Epithelial cell of esophagus (primary cell): ENCODE measurements at regions not wholly inside any gene's neighbourhood (a gene's known extent, or its start where the extent isn't known, plus 50 kb on each side); places are given as distances from the start of the nearest gene placed in this dataset.
A peak's percentile ranks its signal among the peaks of the same experiment; 100 is the strongest.

ENCODE experiments used
- DNase-seq: peaks from one replicate; pipeline ENCODE4 v3.0.0; 2010; ENCODE audit warnings: low read depth
- H3K4me3 ChIP-seq: 2 replicates; pipeline ENCODE4 v1.5.1; 2011; ENCODE audit warnings: mild to moderate bottlenecking, low read length, control low read depth
- TF ChIP-seq, protein P1 (sequence below): IDR thresholded peaks from 2 replicates; pipeline ENCODE4 v1.5.1; 2011; ENCODE audit warnings: low read depth, mild to moderate bottlenecking, low read length, control low read depth, inconsistent platforms; ENCODE audit not compliant: insufficient read depth; ENCODE audit errors: missing control alignments

DNA sequence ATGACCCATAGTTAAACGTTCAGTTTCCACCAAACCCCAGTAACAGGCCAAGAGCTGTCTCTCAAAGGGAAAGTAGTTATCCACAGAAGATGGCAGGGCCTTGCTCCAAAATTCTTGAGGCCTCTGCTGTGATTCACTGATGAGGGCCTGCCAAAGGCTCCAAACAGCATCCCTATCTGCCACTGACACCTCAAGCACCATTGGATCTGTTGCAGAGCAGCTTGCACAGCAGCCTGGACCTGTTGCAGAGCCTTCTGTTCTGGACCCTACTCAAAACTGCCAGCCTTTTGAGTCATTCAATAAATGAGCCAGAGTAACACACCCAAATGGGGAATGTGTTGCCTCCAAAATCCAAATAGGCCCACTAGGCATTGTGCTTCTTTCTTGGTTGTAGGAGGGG, 741.5 kb upstream of the RGMB start:
- DNase-seq, result peak; percentile 11
- H3K4me3 ChIP-seq, result no peak overlapping the region
- TF ChIP-seq, protein P1, sequence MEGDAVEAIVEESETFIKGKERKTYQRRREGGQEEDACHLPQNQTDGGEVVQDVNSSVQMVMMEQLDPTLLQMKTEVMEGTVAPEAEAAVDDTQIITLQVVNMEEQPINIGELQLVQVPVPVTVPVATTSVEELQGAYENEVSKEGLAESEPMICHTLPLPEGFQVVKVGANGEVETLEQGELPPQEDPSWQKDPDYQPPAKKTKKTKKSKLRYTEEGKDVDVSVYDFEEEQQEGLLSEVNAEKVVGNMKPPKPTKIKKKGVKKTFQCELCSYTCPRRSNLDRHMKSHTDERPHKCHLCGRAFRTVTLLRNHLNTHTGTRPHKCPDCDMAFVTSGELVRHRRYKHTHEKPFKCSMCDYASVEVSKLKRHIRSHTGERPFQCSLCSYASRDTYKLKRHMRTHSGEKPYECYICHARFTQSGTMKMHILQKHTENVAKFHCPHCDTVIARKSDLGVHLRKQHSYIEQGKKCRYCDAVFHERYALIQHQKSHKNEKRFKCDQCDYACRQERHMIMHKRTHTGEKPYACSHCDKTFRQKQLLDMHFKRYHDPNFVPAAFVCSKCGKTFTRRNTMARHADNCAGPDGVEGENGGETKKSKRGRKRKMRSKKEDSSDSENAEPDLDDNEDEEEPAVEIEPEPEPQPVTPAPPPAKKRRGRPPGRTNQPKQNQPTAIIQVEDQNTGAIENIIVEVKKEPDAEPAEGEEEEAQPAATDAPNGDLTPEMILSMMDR, result no peak

- no peak overlapping the region for H3K4me3 ChIP-seq
- TF ChIP-seq, protein P1, result no peak
- no peak for DNase-seq
Observed at GRCh38 chr5:98041661-98042060, 731.8 kb upstream of the RGMB start.

DNA sequence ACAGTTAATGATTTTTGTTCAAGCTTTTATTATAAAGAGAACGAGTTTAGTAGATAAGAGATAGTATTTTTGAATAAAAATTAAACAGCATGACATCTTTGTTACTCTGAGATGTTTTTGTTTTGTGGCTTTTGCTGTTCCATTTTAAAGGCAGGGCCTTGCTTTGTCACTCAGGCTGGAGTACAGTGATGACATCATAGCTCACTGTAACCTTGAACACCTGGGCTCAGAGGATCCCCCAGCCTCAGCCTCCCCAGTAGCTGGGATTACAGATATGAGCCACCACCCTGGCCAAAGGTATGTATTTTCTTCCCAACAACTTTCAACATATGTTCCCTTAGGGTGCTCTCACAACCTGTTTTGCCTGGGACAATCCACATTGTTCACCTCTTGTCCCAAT, 730.9 kb upstream of the RGMB start:
- no peak overlapping the region for H3K4me3 ChIP-seq
- TF ChIP-seq, protein P1, result no peak
- DNase-seq, result no peak

DNA sequence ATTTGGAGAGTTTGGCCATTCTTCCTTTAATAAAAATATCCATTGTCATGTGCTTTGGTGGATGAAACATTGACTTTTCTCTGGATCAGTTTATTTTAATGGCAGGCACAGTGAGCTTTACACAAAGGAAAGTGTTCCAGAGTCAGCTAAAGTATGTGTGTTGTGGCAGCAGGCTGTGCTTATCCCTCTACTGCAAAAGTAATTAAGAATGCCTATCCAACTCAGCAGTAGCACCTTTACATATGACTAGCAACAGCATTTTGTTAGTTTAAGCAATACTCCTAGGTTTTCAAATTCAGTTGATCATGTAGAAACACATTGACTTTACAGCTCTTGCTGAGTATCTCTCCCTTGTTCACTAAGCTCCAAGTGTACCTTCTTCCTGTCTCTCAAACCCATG, 730.5 kb upstream of the RGMB start:
- TF ChIP-seq, protein P1, result no peak
- no peak for DNase-seq
- H3K4me3 ChIP-seq, result no peak overlapping the region

- peak; percentile 70 for DNase-seq
- no peak overlapping the region for H3K4me3 ChIP-seq
- TF ChIP-seq, protein P1, result no peak
Observed at GRCh38 chr5:98050583-98050982, 722.9 kb upstream of the RGMB start.

DNA sequence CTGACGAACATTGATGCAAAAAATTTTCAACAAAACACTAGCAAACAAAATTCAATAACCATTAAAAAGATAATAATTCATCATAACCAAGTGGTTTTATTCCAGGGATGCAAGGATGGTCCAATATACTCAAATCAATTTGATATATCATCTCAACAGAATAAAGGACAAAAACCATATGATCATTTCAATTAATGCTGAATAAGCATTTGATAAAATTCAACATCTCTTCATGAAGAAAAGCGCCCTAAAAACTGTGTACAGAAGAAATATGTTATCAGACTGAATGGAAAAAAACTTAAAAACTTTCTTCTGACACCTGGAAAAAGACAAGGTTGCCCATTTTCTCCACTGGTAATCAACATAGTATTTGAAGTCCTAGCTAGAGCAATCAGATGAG, 720.3 kb upstream of the RGMB start:
- no peak for DNase-seq
- TF ChIP-seq, protein P1, result no peak
- no peak overlapping the region for H3K4me3 ChIP-seq

DNA sequence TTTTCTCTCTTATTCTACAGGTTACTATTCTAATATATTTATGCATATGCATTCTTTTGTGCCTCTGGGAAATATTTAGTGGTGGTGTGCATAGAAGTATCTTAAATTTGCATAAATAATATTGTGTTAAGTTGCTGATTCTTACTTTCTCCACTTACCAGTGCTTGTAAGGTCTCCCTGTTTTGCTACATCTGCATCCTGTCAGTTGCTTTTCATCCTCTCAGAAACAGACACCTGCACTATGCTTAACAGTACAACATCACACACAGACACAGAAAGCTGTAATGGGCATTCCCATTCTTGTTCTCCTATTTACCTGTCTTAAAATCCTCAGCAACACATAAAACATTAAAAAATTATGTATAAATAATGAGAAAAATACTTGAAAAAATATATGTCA, 713.3 kb upstream of the RGMB start:
- H3K4me3 ChIP-seq, result no peak overlapping the region
- TF ChIP-seq, protein P1, result no peak
- no peak for DNase-seq
